GM21723 (cell line): ENCODE measurements at regions not wholly inside any gene's neighbourhood (a gene's known extent, or its start where the extent isn't known, plus 50 kb on each side); places are given as distances from the start of the nearest gene placed in this dataset.
"Not testable (repeated sequence)": the region's sequence is repeated elsewhere in the genome, so short reads cannot be mapped to it uniquely, and the experiment has no call there.

Experiments
- ATAC-seq: cut with Tn5 transposase; IDR thresholded peaks from one replicate; pipeline ENCODE4 v1.9.1; 2021; ENCODE audit warnings: mild to moderate bottlenecking, moderate library complexity; ENCODE audit not compliant: unreplicated experiment

- ATAC-seq: no peak
Measured at GRCh38 chr1:72969461-72969860, 687.1 kb upstream of the NEGR1 start.

- no peak for ATAC-seq
Measured at GRCh38 chr1:72954943-72955342, 672.6 kb upstream of the NEGR1 start.

- not testable (repeated sequence) for ATAC-seq
Measured at GRCh38 chr1:72950900-72951299, 668.6 kb upstream of the NEGR1 start.

GRCh38 chr1:72946903-72947499, 664.7 kb upstream of the NEGR1 start:
- ATAC-seq: no peak

GRCh38 chr1:72942008-72942407, 659.7 kb upstream of the NEGR1 start:
- no peak for ATAC-seq

- no peak for ATAC-seq
Measured at GRCh38 chr1:72938408-72938807, 656.1 kb upstream of the NEGR1 start.

GRCh38 chr1:72937905-72938304, 655.6 kb upstream of the NEGR1 start:
- no peak for ATAC-seq

GRCh38 chr1:72936942-72937341, 654.6 kb upstream of the NEGR1 start:
- ATAC-seq: no peak

- ATAC-seq: no peak
Measured at GRCh38 chr1:72936151-72936740, 653.9 kb upstream of the NEGR1 start.

- ATAC-seq: no peak
Measured at GRCh38 chr1:72932025-72932424, 649.7 kb upstream of the NEGR1 start.

- ATAC-seq: no peak
Measured at GRCh38 chr1:72930528-72930927, 648.2 kb upstream of the NEGR1 start.

GRCh38 chr1:72918940-72919339, 636.6 kb upstream of the NEGR1 start:
- ATAC-seq: no peak

GRCh38 chr1:72917920-72918319, 635.6 kb upstream of the NEGR1 start:
- ATAC-seq: no peak

GRCh38 chr1:72915581-72915980, 633.2 kb upstream of the NEGR1 start:
- ATAC-seq: no peak

GRCh38 chr1:72911656-72912055, 629.3 kb upstream of the NEGR1 start:
- ATAC-seq: no peak

GRCh38 chr1:72896256-72896655, 613.9 kb upstream of the NEGR1 start:
- ATAC-seq: no peak

- ATAC-seq: no peak
Measured at GRCh38 chr1:72892461-72892860, 610.1 kb upstream of the NEGR1 start.

GRCh38 chr1:72891976-72892375, 609.6 kb upstream of the NEGR1 start:
- no peak for ATAC-seq

- ATAC-seq: no peak
Measured at GRCh38 chr1:72885841-72886240, 603.5 kb upstream of the NEGR1 start.

- no peak for ATAC-seq
Measured at GRCh38 chr1:72885017-72885416, 602.7 kb upstream of the NEGR1 start.

GRCh38 chr1:72869873-72870272, 587.5 kb upstream of the NEGR1 start:
- ATAC-seq: no peak

GRCh38 chr1:72869441-72869840, 587.1 kb upstream of the NEGR1 start:
- no peak for ATAC-seq

- ATAC-seq: no peak
Measured at GRCh38 chr1:72851597-72851996, 569.3 kb upstream of the NEGR1 start.
